GM21529 (cell line): ENCODE measurements at regions not wholly inside any gene's neighbourhood (a gene's known extent, or its start where the extent isn't known, plus 50 kb on each side); places are given as distances from the start of the nearest gene placed in this dataset.
"Not testable (repeated sequence)": the region's sequence is repeated elsewhere in the genome, so short reads cannot be mapped to it uniquely, and the experiment has no call there.

Experiments used
- ATAC-seq: cut with Tn5 transposase; IDR thresholded peaks from one replicate; pipeline ENCODE4 v1.9.1; 2021; ENCODE audit not compliant: unreplicated experiment

DNA sequence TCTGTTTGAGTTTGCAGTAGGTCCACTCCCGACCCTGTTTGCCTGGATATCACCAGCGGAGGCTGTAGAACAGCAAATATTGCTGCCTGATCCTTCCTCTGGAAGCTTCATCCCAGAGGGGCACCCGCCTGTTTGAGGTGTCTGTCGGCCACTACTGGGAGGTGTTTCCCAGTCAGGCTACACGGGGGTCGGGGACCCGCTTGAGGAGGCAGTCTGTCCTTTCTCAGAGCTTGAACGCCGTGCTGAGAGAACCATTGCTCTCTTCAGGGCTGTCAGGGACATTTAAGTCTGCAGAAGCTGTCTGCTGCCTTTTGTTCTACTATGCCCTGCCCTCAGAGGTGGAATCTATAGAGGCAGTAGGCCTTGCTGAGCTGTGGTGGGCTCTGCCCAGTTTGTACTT is 422.3 kb downstream of the CCDC85A start:
- not testable (repeated sequence) for ATAC-seq

GRCh38 chr2:56613254-56613653 is 429.5 kb downstream of the CCDC85A start:
- peak; percentile 63 for ATAC-seq

DNA sequence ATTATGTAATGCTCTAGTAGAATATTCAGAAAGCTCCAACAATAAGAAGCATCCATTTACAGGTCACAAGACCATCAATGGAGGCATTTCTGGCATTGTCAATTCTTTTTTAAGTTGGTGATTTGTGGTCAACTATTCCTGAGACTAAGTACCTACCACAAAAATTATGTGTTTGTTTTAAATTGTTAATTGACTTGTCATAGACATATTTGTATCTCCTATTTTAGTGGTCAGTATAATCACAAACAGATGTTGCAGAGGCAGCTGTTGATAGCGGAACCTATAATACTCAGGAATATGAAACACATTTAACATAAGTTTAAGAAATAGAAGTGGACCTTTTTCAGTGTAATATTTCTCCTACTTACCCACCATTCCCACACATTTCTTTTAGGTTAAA is 430.1 kb downstream of the CCDC85A start:
- ATAC-seq, result no peak

GRCh38 chr2:56615760-56616159 is 432.0 kb downstream of the CCDC85A start:
- ATAC-seq, result no peak

GRCh38 chr2:56624181-56624580 is 440.4 kb downstream of the CCDC85A start:
- ATAC-seq, result no peak

- no peak for ATAC-seq
These were observed 443.1 kb downstream of the CCDC85A start for GRCh38 chr2:56626927-56627326.

DNA sequence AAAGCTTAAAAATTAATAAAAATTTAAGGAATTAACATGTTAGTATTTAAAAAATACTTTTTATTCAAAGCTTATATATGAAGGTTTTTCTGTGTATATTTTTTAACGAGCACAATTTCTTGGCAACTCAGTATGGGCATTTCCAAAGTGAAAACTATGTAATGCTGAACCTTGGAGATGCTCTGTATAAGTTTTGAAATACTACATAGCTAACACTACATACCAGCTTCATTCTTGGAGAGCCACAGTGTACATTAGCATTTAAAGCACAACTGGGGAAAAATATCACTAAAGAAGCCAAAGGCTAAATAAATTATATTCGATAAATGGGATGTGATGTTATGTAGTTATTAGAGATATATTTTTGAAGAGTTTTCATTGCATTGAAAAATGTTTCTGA is 446.5 kb downstream of the CCDC85A start:
- no peak for ATAC-seq

DNA sequence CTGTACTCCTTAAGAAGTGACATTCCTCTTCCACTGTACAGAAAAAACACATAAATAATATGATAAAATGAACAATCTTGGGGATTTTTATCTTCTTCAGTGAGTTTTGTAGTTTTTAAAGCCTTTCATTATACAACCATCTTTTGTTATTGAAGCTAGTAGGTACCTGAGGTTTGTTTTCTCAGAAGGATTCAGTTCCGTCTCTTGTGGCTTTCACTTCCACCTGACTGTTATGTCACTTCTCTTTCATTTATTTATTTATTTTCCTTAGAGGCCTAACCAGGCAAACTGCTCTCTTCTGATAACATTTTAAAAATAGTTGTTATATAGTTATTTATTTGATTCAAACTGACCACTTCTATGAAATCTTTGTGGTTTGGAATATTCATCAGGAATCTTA is 464.2 kb downstream of the CCDC85A start:
- no peak for ATAC-seq

DNA sequence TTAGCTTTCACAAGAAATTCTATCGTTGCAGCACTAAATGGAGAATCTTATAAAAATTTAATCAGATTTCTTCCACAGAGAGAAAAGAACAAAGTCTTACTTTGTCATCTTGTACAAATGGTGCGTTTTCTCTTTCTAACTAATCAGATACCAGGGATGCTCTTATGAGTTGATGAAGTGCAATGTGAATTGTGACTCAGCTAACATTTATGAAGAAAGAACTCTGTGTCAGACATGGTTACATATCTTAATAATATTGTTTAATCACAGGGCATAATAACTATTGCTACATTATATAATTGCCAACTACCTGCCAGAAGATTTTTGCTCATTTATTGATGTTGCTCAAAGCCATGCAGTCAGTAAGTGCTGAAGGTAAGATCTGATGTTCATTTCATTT is 465.0 kb downstream of the CCDC85A start:
- ATAC-seq, result no peak

DNA sequence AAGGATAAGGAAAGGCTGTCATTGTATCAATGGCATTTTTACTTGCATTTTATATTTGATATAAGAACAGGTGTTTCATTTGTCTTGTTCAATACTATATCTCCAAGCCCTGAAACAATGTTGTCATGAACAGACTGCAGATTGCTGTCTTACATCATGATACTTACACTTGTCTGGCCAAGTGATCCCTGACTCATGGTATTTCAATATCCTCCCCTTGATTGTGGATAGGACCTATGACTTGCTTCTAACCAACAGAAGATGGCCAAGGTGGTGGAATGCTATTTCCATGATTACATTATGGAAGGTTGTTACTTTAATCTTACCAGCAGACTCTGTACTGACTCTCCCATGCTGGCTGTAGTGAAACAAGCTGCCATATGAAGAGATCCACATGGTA is 471.1 kb downstream of the CCDC85A start:
- no peak for ATAC-seq

DNA sequence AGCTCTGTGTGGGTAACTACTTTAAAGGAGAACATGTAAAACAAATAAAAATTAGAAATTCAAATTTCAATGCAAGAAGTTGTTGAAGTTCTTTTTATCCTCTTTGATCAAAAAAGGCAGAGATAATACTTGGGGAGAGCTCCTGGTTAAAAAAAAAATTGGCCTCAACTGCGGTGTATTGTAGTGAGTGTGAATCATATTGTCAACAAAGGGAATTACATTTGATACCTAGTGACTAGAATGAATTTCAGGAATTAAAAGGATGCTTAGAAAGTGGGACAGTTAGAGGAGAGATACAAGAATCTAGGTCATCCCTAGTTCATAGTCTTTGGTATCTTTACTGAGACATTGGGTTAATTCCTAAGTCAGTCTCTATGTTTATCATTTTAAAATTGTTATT is 473.0 kb downstream of the CCDC85A start:
- no peak for ATAC-seq

DNA sequence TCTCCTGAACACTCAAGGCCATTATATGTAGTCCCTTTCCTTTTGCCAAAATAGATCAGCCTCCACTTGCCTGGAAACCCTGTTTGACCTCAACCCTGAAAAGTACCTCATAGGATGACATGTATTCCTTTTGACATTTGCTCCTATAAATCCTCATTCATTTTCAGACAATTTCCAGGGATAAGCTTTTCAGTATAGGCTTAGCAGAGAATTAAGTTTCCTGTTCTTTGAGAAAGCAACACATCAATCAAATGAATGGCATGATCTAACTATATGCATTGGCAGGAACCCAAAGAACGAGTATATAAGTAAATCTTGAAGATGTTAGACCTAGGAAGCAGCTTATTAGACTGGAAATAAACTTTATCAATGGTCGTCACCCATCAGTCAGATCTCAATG is 483.0 kb downstream of the CCDC85A start:
- ATAC-seq, result no peak

GRCh38 chr2:56671973-56672569 is 488.3 kb downstream of the CCDC85A start:
- no peak for ATAC-seq

- no peak for ATAC-seq
These were observed 490.3 kb downstream of the CCDC85A start for GRCh38 chr2:56674084-56674483.

DNA sequence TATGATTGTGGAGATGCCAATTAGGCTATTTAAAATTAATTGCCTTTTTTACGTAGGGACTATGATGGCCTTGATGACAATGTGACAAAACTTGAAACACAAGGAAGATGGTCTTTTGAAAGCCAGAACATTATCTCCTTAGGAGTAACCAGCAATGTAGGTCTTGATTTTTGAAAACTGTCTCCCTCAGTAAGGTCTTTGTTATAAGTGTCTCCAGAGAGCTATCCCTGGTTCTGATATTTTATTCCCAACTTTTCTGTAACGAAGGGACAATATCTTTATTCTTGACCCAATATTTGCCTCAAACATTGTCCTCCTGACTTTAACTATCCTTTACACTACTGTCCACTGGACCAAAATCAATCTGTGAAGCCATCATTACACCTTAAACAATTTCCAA is 493.2 kb downstream of the CCDC85A start:
- no peak for ATAC-seq

GRCh38 chr2:56680971-56681631 is 497.3 kb downstream of the CCDC85A start:
- ATAC-seq, result no peak

- ATAC-seq, result no peak
These were observed 498.0 kb downstream of the CCDC85A start for GRCh38 chr2:56681659-56682396.

GRCh38 chr2:56682397-56682760 is 498.6 kb downstream of the CCDC85A start:
- ATAC-seq, result no peak

- ATAC-seq, result no peak
These were observed 500.5 kb downstream of the CCDC85A start for GRCh38 chr2:56684327-56684726.

DNA sequence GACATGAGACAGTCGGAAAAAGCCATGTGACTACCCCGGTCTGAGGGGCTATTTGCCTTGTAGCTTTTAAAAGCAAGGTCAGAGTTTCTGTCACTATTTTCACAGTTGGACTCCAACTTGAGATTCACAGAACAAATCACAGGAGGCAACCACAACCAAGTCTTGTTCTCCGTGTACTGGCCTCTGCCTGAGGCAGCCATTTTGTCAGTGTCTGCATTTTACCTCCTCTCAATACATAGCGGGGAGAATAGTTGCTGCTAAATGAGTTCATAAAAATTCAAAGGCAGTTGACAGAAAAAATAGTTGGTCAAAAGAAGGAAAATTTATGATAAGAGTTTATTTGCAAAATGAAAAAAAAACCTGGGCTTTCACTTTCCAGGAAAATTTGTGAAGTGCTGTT is 501.4 kb downstream of the CCDC85A start:
- no peak for ATAC-seq

GRCh38 chr2:56687169-56687568 is 503.4 kb downstream of the CCDC85A start:
- ATAC-seq, result no peak

DNA sequence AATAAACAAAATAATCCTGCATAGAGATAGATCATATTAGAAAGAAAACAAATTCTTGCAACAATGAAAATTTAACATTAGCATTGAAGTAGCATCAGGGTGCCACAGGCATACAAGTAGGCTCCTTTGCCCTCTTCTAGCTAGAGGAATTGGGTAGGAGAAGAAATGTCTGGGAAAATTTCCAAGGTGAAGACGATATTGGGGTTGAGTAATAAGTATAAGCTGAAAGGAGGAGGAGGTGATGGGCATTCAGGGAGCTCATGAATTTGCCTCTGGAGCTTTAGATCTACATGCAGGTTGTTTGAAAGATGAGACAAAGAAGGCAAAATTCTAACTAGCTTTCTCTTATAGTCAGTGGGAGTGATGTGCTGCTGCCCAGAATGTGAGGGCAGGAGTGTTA is 504.9 kb downstream of the CCDC85A start:
- no peak for ATAC-seq
